DLD1 (cell line): ENCODE measurements at regions not wholly inside any gene's neighbourhood (a gene's known extent, or its start where the extent isn't known, plus 50 kb on each side); places are given as distances from the start of the nearest gene placed in this dataset.

Source experiments
- in situ Hi-C: cut with HindIII; loops from 2 replicates; pipeline ENCODE4 v1.10.0; 2017; ENCODE audit warnings: low sequenced_read_pairs

DNA sequence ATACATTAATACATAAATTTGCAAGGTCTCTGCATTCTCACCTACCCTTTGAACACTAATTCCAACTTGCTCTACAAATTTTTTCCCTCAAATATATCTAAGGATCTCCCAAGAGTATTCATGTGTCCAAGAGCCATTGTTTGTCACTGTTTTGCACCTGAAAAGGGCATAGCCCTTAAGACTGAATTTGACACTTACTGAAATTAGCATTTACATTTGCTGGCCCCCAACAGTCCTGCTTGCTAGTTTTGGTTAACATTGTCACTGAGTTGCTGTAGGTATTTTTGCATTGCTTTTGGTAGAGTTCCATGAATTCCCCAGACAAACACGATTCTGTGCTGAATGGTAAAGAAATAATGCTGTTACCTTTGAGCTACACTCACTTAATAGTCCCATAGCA lies 57.3 kb downstream of the KCNA4 start:
- in situ Hi-C loops, result no loop called here

DNA sequence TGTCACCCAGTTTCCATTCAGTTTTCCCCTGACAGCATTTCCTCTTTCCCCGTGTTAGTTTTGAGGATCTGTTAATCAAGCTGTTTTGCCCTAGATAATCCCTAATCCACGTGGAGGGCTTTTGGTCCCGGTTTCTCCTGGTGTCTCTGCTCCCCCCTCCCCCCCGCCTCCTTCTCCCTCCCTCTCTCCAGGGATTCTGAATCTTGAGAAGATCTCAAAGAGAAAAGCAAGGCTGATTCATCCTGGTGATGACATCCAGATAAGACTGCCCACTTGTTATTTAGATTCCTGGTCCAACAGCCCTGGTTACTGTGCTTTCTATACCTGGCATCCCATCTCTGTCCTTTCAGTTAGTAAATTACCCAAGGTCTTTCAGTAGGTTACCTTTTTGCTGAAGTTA lies 59.4 kb downstream of the KCNA4 start:
- in situ Hi-C loops, result no loop called here

DNA sequence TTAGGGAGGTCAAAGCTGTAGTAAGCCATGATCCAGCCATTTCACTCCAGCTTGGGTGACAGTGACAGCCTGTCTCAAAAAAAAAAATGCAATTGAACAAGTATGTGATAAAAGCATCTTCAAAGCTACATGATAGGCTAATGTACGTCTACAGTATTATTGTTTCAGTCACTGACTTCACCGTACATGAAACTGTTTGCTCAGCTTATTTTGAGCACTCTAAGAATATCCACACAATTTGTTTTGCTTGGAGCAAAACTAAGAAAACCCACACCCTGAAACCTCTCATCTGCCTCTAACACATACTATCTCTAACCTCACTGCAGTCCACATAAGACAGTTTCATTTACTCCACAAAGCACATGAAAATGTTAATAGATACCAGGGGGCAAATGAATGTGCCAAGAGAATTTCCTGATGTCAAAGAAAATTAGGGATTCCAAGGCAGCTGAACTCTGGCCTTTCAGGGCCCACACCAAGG lies 60.7 kb downstream of the KCNA4 start:
- in situ Hi-C loops, result no loop called here

DNA sequence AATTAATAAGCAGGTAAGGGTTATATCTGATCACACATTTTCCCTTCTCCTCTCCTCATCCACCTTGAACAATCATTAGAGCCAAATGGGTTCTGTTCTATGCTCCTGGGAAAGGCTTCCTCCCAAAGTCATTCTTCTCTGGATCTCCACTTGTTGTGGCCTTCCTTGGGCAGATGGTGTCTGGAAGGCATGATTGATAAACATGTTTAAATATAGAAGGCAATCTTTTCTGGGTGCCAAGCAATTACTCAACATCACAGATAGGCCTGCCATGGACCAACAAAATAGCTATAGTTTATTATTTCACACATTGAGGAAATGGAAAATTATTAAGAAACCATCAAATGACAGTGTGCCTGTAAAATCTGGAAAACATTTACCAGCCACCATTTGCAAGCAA lies 73.5 kb downstream of the KCNA4 start:
- in situ Hi-C loops, result no loop called here

DNA sequence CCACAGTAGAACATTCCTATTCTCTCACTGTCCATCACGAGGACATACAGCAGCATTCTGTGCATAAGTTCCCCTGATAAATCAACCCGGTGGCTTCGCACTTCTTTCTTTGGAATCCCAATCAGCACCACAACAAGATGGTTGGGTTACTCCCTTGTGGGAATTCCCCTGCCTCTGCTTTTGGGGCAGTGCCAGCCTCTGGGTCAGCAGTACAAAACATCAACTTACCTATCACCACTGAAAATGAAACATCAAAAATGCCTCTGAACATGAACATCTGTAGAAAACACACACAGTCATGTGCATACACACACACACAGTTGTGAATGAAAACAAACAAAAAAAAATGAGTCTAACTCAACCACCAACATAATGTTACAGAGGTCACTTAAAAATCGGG lies 79.3 kb downstream of the KCNA4 start:
- in situ Hi-C loops, result no loop called here

DNA sequence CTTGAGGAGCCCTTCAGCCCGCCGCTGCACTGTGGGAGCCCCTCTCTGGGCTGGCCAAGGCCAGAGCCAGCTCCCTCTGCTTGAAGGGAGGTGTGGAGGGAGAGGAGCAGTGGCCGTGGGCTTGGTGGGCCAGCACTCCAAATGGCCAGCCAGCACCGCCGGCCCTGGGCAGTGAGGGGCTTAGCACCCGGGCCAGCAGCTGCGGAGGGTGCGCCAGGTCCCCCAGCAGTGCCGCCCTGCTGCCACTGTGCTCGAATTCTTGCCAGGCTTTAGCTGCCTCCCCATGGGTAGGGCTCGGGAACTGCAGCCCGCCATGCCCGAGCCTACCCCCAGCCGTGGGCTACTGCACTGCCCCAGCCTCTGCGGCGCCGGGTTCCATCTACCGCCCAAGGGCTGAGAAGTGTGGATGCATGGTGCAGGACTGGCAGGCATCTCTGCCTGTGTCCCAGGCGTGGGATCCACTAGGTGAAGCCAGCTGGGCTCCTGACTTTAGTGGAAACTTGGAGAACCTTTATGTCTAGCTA lies 82.7 kb downstream of the KCNA4 start:
- in situ Hi-C loops, result no loop called here

DNA sequence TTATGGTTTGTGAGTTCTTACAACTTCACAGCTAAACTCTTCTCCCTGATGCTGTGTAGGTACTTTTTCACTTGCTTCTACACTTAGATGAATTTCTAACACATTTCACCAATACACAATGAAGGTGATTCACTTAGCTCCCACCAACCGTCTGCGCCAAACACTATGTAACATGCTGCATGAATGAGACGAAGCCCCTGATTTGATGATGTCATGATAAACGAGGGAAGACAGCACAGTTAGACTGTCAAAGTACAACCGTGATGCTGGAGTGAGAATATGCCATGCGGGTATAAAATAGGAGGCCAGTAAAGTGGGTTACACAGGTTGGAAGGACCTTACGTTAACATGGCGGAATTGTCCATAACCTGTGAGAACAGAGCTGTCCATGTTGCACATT lies 100.8 kb downstream of the KCNA4 start:
- in situ Hi-C loops, result no loop called here

DNA sequence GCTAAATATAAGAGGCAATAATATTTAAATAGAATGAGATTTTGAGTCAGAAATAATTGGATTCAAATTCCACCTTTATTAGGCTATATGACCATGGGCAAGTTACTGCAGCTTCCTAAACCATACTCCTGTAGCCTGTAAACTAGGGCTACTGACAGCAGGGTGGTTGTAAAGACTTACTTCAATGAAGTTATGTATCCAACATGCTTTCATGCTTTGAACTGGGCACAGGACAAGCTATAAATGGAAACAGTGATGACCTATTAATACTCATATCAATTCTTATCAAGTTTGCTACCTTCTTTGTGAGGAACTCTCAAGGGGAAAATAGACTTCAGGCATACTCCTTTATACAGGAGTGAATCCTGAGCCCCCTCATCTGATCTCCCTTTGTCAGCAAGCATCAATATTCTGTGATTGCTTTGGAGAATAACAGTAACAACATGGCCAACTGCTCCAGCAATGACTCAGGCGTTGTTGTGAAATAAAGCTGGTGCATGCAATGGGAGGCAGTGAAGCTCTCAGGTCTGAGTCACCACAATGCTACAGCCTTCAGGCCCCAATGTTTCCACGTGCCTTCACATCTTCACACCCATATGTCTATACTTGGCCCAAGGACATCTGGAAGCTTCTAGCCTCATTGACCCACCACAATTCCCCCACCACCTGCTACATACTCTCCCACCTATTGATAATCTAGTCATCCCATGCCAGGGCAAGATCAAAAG lies 102.5 kb downstream of the KCNA4 start:
- in situ Hi-C loops, result no loop called here

DNA sequence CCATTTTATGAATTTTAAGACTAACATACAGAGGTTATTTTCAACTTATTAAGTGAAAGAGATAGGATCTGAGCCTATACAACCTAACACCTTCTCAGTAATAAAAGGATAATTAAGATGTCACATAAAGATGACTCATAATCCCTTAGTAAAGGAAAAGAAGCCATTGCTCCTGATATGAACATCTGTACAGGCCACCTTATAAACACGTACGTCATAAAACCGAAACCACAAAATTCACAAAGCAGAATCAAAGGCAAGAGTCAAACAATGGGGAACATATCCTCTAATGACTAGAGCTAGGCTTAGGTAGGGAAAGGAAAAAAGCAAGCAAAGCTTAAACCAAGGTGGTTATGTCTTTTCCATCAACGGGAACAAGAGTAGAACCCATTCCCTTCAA lies 103.5 kb downstream of the KCNA4 start:
- in situ Hi-C loops, result no loop called here

DNA sequence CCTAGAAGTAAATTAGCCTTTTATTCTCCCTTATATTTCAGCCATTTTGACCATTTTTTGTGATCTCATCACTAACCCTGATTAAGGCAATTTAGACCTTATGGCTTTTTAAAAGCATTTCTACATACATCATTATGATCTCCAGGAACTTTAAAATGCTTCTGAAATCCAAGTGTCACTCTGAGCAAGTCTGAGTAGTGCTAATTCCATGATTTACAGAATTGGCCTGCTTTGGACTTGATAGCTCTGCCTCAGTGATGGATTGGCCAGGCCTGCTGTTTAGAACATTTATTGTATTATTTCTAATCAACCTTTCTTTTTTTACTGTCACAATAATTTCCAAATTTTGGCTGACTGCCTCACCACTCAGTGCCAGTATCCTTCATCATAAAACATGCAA lies 116.4 kb downstream of the KCNA4 start:
- in situ Hi-C loops, result no loop called here

DNA sequence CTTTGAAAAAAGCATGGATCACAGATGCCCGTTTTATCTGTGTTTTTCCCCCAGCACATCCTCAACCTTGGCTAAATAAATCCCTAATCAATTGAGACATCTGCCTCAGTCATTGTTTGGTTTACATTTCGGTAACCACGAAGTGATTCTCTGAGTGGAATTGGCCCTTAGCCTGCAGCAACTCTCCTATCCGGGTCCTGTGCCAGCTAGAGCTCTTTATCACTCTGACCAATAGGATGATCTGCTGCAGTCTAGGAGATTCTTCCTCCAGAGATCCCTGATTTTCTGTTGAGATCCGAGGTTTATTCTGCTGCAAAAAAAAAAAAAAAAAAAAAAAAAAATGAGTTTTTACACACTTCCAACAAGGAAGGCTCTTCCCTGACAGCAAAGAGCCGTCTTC lies 137.3 kb downstream of the KCNA4 start:
- in situ Hi-C loops, result no loop called here

DNA sequence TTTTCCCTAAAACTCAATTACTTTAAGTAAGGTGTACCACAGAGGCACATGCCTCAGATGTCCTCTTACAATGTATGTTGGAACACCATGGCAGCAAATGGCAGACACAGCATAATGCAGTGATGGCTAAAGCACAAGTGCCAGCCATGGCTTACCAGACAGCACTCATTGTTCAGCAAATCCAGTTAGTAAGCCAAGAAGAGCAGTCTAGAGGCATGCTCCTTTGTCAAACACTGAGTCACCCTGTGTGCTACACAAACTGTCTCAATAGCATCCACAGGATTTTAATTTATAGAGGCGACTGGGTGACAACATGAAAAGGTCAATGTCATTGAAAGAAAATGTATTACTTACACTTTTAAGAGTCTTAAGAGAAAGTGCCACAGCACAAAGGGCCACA lies 140.6 kb downstream of the KCNA4 start:
- in situ Hi-C loops, result no loop called here

DNA sequence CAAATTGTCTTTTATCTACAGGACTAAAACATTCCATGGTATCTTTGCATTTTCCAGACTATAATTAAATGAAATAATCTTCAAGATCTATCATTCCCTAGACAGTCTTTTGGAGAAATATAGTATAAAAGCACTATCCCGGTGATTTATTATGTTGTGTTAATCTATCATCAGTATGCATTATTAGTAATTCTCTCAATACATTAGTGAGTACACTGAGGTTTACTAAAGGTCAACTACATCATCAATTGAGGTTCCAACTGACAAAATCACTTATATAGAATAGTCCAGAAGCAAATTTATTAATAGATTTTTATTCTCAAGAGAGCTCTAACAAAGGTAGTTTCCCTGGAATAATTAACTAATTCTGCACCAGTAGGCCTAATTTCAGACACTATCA lies 169.6 kb downstream of the KCNA4 start:
- in situ Hi-C loops, result no loop called here

DNA sequence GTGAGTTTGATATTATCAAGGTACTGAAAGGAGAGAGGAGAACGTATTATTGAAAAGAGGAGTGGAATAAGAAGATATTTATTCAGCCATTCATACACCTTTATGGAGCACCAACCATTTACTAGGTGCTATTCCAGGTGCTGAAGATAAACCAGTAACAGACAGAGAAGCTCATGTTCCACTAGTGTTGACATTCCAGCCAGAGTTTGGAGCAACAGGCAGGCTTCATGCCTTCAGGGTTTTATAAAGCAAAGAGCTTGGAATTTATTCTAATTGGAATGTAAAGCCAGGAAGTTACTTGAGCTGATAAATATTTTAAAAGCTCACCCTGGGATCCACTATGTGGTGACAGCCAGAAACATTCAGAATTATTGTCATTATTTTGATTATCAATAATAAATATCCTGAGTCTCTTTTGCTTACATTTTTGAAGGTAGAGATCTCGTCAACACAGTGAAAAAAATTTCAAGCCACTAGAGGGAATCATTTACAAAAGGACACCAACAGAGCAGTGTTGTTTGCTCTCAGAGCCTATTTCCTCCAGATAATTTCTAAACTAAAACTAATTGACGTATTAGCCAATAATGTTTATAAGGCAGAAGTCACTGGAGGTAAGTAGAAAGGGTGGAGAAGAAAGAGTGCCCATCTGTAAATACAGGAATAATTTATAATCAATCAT lies 172.0 kb downstream of the KCNA4 start:
- in situ Hi-C loops, result no loop called here

DNA sequence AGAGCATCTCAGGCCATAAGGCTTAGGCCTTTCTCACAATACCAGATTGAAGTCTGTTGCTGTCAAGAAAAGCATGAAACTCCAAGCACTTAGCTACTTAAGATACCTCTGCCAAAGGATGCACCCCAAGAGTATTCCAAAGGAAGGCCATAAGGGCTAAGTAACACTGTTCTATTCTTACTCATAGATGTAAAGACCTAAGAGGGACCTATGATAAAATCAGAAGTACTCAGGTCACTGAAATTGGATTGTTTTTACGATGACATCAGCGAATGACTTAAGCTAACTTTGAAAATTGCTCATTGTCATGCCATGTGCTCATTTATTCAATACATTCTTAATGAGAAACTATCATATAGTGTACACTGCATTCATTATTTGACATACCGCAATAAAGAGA lies 172.8 kb downstream of the KCNA4 start:
- in situ Hi-C loops, result no loop called here

DNA sequence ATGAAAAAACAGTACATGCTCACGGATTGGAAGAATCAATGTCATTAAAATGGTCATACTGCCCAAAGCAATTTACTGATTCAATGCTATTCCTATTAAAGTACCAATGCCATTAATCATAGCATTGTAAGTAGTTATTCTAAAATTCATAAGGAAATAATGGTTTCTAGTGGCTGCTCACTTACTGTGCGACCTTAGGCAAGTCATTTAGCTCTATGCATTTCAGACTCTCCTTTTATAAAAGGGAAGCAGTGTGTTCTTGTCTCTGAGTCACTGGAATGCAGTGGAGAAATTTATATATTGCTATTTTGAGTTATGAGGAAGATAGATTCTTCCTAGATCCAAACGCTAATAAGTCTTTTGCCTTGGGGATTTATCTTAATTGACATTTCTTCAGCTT lies 174.8 kb downstream of the KCNA4 start:
- in situ Hi-C loops, result no loop called here

DNA sequence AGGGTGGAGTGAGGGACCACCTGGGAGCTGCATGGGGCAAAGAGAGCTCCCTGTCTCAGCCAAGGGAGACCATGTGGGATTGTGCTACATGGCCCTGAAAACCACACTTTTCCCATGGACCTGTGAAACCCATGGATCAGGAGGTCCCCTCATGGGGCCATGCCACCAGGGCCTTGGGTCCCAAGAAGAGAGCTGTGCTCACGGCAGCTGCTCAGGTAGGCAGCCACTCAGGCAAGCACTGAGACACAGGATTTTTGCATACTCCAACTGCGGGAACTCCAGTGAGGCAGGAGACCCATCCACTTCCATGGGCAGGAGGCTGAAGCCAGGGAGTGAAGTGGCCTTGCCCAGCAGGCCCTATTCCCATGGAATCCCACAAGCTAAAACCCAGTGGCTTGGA lies 190.0 kb downstream of the KCNA4 start:
- in situ Hi-C loops, result no loop called here

DNA sequence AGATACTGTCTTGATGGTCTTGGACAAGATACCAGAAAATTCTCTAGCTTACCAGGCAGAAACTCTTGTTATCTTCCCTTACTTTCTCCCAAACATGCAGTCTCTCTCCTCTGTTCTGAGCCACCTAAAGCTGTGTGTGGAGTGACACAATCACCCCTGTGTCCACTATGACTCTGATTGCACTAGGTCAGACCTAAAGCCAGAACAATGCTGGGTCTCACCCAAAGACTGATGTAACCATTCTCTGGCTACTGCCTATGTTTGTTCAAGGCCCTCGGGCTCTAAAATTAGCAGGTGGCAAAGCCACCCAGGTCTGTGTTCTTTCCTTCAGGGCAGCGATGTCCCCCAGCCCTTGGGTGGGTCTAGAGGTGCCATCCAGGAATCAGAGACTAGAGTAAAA lies 200.5 kb downstream of the KCNA4 start:
- in situ Hi-C loops, result no loop called here

DNA sequence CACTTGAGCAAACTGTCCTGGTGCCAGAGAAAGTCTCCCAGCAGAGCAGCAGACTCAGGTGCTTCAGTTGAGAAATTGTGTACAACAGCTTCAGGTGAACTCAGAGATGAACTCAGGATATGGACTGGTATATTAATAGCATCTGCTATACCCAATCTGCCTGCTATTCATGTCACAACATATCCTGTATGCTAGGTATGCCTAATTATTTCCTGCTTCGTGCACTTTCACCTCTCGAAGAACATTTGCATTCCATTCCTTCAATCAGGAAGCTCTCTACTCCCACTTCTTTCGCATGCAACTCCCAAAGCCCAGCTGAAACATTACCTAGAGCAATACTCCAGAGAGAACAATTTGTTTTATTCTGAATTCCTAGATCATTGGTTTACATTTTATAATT lies 207.7 kb downstream of the KCNA4 start:
- in situ Hi-C loops, result no loop called here

DNA sequence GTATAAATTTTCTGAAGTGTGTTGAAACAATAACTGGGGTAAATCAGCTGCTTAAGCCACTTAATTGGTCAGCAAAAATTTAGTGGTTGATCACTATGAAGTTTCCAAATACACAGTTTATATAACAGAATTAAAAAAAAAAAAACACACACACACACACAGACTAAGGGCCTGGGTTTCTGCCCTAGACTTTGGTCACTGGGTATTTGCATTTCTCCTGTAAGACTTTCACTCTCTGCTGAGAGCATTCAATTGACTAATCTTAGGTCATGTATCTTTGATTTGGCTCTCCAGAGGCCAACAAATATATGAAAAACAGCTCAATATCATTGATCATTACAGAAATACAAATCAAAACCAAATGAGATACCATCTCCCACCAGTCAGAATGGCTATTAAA lies 214.3 kb downstream of the KCNA4 start:
- in situ Hi-C loops, result no loop called here

DNA sequence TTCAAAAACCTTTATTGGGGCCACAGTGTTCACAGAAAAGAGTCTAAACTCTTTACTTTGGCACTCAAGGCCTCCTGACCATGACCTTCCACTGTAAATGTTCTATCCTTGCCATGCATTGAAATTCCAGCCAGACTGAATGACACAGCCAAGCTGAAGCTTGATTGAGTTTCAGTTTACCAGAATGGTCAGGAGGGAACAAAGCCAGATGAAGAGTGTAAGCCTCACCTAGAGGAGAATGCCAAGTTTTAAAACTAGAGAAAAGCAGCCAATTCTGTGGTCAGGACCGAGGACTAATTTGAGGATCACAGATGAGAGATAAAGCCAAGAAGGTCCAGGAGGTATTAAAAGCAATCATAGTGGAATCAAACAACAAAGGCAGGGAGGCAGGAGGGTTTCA lies 215.3 kb downstream of the KCNA4 start:
- in situ Hi-C loops, result no loop called here

DNA sequence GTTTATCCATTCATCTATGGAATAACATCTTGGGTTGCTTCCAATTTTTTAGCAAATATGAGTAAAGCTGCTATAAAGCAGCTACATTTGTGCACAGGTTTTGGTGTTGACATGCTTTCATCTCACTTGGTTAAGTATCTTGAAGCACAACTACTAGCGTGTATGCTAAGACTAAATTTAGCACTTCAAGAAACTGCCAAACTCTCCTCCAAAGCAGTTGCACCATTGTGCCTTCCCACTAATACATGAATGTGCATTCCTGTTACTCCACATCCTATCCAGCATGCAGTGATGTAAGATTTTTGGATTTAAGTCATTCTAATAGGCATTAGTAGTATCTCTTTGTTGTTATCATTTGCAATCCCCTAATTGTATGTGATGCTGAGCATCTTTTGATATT lies 230.7 kb downstream of the KCNA4 start:
- in situ Hi-C loops, result no loop called here

DNA sequence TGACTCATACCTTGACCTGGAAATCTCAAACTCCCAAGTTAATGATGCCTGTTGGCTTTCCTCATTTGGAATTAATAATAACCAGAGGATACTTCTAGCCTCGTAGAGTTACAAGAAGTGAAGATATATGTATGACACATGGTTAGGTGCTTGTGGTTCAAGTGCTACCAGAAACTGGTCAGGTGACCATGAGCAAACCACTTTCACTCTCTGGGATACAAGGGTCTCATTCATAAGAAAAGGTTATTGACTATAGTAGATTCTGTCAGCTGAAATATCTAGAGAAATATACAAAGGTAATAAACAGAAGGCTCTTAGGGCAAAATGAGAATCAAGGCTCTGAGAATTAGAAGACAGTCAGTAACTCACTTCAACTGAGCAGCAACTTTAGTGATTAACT lies 233.3 kb downstream of the KCNA4 start:
- in situ Hi-C loops, result no loop called here
